GM04503 (cell line): ENCODE measurements at regions not wholly inside any gene's neighbourhood (a gene's known extent, or its start where the extent isn't known, plus 50 kb on each side); places are given as distances from the start of the nearest gene placed in this dataset.
"Not testable (repeated sequence)": the region's sequence is repeated elsewhere in the genome, so short reads cannot be mapped to it uniquely, and the experiment has no call there.

Experiments used
- DNase-seq: peaks from one replicate; pipeline ENCODE4 v3.0.0-alpha.2; 2012; ENCODE audit warnings: low read depth

DNA sequence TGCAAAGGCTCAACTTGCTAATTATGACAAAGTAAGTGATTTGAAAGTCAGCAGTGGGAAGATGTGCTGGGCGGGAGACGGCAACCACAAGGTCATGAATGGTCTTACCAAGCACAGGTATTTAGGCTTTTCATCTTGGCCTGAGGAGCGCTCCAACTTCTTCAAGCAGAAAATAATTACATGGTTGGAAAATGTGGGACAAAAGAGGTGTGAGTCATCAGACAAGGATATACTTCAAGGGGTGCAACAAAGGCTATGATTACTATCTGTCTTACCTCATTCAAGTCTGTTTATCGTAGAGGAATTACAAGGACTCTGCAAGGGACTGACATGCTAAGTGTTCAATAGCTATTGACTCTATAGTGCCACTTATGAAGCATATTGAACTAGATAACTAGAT, 2005.7 kb downstream of the MRPL39 start:
- no peak for DNase-seq

DNA sequence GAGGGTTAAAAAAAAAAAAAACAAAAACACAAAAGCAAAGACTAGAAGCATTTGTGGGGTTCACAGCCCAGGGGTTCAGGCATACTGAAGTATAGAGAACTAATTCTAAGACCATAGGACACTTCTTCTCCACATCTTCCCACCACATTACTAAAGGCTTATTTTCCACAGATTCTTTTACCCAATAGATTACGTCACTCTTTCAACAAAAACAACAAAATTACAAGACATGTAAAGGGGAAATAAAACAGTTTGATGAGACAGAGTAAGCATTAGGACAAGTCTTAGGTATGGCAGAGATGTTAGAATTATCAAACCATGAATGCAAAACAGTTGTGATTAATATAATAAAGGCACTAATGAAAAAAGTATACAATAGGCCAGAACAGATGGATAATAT, 2013.7 kb downstream of the MRPL39 start:
- DNase-seq, result no peak

DNA sequence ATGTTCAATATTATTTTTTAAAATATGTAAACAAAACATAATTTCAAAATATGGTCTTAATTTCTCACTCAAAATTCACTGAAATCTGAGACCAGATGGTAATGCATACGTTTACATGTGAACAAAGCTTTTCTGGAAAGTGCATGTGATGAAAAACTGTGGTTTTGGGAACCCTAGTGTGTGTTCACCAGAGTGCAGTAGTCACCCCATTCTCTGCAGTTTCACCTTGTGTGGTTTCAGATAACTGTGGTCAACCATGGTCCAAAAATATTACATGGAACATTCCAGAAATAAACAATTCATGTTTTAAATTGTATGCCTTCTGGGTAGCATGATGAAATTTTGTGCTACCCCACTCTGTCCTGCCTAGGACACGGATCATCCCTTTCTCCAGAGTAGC, 2021.9 kb downstream of the MRPL39 start:
- DNase-seq, result no peak

DNA sequence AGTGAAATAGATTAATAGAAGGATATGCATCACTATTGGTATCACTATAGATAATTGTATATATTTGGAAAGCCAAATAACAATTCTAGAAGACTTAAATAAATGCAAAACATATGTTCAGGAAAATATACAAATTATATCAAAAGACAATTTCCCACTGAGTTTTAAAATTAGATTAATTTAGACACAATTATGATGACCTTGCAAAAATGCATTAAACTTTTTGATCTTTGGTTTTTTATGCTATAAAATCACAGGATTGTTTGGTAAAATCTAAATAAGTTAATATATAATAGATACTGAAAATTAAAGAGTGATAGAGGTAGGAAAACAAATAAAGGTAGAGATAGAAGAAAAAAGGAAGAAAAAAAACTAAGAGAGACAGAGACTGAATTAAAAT, 2027.7 kb downstream of the MRPL39 start:
- DNase-seq, result no peak

DNA sequence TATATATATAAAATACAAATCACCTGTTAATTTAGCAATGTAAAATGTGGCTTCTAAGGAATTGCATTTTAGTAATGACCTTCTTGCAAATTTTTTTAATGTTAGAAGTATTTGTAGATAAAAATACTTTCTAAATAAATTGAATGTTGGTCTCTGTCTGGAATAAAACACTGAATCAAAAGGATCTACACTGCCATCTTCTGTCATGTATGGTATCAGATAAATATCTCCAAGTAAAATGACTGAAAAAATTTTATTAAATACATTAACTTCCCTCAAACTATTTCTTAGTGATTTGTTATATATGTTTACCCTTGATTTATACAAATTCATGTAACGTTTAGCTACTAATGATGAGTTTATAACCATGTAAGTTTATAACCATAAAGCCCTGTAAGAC, 2029.3 kb downstream of the MRPL39 start:
- no peak for DNase-seq

DNA sequence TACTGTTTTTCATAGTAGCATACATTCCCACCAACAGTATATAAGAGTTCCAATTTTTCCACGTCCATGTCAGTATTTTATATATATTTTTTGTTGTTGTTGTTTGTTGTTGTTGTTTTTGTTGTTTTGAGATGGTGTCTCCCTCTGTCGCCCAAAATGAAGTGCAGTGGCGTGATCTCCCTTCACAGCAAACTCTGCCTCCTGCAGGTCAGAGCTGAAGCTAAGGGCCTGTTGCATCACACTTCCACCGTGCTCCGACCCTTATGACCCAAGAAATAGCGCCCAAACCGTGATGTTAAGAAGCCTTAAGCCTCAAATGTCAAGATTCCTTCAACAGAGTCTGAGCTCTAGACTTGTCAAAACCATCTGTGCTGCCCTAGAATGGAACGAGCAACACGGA, 2032.3 kb downstream of the MRPL39 start:
- DNase-seq, result no peak

DNA sequence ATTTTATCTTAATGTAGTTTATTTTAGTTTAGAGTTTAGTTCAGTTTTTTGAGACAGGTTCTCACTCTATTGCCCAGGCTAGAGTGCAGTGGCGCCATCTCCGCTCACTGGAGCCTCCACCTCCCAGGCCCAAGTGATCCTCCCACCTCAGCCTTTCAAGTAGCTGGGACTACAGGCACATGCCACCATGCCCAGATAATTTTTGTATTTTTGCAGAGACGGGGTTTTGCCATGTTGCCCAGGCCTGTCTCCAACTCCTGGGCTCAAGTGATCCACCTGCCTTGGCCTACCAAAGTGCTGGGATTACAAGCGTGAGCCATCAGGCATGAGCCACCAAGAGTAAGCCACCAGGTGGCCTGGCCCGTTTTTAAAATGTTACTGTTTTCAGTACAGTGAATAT, 2058.4 kb downstream of the MRPL39 start:
- not testable (repeated sequence) for DNase-seq

DNA sequence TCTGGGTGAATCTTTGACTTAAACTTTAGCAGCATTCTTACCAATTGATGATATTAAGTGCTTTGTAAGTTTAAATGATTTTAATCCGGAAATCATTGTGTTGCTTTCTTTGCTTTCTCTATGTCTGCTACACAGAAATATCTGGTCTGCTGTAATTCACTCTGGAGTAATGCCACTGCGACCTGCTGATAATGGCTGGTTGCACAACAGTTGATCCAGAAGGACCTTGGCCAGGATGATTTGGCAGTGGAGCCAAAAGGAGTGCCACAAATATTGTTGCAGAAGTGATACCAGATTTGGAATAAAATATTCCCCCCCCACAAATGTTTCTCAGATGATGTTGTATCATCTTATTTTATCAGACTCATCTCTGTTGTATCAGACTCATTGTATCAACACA, 2063.9 kb downstream of the MRPL39 start:
- DNase-seq, result no peak

DNA sequence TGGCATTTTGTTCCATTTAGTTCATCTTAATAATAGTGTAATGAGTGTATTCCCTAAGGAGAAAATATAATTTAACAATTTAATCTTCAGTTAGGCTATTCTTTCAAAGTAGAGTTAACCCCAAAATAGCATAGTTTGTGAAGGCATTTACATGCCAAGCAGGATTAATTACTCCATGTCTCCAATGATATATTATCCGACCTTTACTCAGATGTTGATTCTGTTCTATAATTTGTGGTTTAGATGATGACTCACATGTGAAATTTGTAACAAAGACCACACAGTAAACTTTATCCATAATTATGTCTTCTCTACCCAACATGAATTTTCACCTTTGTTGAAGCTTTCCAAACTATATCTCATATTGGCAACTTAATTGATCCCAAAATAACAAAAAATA, 2065.2 kb downstream of the MRPL39 start:
- no peak for DNase-seq

DNA sequence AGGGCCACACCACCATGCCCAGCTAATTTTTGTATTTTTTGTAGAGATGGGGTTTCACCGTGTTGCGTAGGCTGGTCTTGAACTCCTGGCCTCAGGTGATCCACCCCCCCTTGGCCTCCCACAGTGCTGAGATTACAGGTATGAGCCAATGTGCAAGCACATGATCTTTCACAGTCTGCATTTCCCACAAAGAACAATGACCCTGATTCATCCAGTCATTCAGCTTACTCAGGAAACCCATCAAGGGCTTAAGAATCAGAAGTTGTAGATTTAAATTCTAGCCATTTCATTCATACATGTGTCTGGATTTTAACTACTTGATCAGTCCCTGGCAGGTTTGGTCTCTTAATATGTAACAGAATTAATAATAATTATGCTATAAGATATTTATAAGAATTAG, 2065.7 kb downstream of the MRPL39 start:
- DNase-seq, result no peak

DNA sequence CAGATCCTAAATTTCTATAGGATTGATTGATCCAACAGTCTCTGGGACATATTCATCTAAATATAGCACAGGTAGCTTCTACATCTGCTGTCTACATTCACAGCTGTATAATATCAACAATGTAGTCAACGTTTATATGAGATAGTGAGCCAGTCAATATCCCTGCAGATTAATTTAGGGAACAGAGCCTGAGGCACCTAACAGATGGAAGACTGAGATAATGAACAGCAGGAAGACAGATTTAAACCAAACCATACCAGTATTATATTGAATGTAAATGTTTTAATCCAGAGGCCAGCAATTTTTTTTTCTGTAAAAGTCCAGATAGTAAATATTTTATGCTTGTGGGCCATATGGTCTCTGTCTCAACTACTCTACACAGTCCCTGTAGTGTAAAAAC, 2072.4 kb downstream of the MRPL39 start:
- no peak for DNase-seq

DNA sequence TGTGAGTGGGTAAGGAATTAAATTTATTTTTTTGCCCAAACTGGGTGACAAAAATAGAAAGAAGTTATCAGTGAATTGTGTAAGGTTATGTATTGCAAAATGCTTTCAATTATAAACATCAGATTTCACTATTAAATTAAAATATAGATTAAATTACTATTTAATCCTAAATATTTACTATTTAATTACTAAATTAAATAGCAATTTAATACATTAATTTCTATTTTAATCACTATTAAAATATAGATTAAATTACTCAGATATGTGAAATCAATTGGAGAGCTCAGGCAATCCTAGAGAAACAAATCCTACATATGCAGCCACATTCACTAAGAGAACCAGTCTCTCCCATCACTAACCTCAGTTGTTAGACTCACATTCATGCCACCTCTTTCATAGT, 2075.8 kb downstream of the MRPL39 start:
- DNase-seq, result no peak

DNA sequence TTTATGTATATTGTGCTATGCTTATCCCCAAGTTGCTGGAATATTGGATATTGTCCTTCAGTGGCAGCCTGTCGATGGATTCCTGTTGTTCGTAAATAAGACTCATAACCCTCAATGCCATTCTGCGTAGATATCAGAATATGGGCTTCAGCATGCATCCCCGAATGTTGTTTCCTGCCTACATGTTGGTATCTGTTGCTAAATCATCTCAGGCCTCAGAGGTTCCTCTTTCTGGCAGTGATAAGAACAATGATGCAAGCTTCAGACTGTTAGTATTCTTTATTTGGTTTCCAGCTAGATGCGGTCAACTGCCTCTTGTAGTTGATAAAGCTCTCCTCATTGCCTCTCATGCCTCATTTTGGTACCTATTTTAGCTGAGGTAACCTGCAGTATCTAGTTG, 2082.6 kb downstream of the MRPL39 start:
- no peak for DNase-seq

DNA sequence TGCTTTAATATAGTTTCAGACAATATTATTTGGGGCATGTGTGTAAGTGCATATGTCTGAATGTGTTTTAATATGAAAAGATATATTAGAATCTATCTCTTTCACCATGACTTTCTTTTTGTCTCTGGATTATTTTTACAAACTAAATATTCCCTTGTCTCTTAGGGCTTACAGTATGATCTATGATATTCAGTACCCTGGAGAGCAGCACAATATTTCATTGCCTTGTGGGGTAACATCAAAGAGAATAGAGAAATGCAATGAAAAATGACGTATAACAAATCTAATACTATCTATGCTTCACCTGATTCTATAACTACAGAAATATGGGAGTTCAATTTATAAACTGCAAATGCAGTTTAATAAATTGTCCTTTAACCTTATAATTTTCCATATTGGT, 2084.5 kb downstream of the MRPL39 start:
- DNase-seq, result no peak

DNA sequence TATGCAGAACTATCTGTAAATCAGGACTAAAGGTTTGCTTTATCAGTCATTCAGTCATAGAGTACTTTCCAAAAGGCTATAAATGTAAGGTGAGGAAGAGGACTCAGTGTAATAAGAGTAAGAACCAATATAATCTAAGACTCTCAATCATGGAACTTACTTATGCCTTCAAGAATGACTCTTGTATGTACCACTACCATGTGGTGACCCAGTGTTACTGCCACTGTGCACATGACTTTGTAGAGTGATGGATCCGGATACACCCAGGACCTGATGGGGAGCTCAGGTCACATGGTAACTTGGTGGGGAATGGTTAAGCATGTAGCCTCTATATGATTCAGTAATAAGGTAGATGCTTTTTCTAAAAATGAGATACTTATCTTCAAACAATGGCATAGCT, 2099.8 kb downstream of the MRPL39 start:
- no peak for DNase-seq

DNA sequence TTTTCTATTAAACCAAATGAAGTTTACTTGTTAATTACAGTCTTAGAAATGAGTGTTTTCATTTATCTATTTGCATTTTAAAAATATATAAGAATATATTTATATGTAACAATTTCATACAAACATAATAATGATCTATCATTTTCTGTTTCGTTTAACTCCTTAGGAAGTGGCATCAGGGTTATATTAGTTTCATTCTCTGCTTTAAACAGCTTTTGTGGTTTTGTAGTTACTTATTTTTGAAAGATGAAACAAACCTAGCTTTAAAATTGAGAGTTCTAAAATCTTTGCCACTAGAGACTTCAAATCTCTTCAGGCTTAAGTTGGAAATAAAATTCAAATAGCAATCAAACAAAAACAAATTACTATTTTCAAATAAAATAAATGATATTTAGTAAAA, 2110.6 kb downstream of the MRPL39 start:
- DNase-seq, result no peak

DNA sequence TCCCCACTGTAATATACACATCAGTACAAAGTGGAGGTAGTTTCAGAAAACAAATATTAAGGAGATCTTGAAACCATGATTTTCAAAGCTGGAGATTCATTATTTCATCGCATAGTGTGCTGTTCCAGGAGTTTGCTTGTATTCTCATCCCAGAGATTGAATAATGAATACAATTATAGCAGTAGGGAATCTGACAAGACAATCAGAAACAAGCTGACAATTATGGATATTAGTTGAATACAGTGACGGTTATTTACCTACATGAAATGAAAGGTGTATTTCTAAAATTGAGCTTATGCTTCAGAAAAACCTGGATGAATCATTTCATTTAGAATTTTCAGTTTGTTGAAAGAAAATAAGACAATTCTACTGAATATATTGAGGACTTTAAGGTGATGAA, 2119.0 kb downstream of the MRPL39 start:
- DNase-seq, result no peak

DNA sequence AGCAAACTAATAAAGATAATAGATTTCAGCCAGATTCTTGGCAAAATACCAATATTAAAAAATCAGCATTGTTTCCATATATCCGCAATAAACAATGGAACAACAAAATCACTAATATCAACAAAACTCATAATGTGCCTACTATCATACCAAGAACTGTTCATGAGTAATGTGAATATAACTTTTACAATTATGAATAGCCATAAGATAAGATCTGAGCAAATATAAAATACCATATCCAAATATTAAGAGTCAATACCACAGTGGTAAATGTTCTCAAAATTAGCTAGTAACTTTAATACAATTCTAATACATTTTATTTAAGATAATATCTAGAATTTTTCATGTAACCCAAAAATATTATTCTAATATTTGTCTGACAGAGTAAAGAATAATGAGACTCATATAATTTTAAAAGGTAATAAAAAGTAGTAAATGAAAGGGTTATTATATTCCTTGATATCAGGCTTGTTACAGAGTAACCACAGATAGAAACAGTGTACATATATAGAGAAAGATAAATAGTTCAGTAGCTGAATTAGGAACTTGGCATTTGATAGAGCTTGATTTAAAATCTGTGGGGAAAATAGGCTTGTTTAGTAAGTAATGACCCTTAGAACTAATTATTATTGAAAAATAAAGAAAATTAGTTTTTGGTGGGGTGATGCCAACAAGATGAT, 2126.6 kb downstream of the MRPL39 start:
- DNase-seq, result no peak

DNA sequence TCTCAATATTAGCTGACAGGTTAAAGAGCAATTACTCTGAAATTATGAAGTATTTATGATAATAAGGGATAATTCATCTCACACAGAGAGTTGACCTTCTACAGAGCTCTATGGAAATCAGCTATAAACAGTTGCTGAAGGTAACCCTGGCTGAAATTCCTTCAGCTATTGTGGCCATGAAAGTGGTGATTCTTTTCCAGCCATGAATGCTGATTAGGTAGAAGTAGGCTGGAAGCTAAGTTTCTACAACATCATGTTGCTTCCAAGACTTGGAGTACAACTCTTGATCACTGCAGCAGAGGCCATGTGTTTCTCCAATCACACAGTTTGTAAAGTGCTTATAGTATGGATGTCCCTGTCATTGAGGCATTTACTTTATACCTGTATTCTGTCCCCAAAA, 2128.9 kb downstream of the MRPL39 start:
- DNase-seq, result no peak

DNA sequence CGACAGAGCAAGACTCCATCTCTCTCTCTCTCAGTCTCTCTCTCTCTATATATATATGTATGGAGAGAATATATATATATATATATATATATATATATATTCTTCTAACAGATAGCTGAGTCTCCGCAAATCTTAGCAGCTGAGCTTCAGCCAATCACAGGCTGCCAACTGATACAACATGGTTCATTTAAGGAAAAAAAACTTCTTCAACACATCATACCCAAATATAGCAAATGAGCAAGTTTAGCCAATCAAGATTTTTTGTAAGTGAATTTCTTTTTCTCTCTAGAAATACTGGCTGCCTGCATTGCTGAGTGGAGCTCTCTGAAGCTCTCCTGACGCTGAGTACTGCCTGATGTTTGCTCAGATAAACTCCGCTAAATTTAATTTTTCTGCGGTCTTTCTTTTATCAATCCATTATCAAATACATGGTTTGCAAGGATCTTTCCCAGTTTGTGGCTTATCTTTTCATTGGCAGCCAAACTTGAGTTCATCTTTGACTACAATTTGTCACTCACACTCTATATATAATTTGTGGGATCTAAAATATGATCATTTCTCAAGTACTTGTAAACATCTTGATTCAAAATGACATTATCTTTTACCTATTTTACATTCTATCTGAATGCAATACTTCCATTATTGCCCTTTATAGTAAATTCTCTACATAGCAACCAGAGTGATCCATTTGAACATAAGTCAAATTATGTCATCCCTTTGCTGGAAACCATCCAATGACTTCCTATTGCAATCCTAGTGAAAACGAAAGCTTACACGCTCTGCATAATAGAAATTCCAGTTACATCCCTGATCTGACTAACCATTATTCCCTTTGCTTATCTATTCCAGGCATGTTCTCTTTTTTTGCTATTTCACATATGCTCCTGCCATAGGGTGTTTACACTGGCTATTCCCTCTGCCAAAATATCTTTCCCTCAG, 2131.7 kb downstream of the MRPL39 start:
- DNase-seq, result no peak

DNA sequence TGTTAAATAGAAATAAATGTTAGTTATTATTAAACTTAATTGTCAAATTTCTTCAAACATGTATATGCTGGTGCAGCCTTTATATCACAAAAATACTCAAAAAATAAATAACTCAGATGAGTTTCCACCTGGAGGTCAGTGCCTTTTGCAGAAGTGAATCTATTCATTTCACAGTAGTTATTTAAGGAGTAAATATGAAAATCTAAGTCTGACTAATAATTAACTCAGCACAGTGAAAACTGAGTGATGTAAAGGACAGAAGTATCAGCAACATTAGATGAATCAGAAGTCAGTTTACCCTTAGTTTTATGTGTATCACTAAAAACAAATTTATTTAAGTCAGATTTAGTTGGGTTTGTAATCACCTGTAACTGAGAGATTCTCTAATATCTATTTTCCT, 2135.4 kb downstream of the MRPL39 start:
- DNase-seq, result no peak

DNA sequence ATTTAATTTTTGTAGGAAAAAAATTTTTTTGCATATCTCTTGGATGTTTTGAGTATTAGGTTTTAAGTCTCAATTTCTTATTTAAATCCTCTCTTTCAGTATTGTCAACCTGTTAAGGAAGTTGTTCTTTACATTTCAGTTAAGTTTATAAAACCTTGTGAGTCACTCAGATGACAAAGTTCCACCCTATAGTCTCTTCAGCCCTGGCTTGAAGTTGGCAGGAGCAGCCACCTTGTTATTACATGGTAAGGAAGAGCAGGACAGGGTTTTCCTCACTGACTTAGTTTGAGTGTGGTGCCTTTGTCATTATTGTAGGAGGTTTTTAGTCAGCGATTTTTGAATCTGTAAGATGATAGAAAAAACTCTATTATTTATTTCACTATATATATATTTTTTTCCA, 2143.9 kb downstream of the MRPL39 start:
- DNase-seq, result no peak

DNA sequence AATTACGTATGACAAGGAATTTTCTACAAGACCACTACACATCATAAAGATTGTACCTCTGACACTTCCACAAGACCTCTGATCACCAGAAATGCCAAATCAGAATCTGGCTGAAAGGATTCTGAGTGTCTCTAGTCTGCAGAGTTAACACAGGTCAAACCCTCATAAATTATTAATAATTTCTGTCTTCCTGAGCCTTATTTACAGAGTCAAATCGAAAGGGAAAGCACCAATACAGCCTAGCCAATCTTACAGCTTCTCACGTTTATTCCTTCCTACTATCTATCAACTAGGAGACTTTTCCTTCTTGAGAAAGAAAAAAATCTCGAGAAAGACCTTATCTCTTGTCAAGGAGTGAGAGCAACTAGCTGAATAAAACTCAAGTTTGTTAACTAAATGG, 2151.6 kb downstream of the MRPL39 start:
- no peak for DNase-seq
